ENCODE measurements at regions not wholly inside any gene's neighbourhood (a gene's known extent, or its start where the extent isn't known, plus 50 kb on each side); places are given as distances from the start of the nearest gene placed in this dataset.

DNA sequence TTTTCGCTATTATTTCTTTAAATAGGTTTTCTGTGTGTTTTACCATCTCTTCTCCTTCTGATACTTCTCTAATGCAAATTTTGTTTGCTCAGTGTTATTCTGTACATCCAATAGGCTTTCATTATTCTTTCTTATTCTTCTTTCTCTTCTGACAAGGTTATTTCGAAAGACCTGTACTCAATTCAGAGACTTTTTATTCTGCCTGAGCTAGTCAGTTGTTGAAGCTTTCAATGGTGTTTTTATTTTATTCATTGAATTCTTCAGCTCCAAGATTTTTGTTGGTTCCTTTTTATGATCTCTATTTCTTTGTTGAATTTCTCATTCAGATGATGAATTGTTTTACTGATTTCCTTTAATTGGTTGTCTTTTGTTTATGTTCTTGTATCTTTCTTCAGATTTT is 706.2 kb downstream of the NR2F1-AS1 start:
- TF ChIP-seq POLR2A (IDR thresholded peaks at IDR 0.05; ENCODE audit: low read length) (no peak), GATA1 (IDR thresholded peaks at IDR 0.05; ENCODE audit: low read depth, low read length) (no peak)
